ENCODE measurements at regions not wholly inside any gene's neighbourhood (a gene's known extent, or its start where the extent isn't known, plus 50 kb on each side); places are given as distances from the start of the nearest gene placed in this dataset.

DNA sequence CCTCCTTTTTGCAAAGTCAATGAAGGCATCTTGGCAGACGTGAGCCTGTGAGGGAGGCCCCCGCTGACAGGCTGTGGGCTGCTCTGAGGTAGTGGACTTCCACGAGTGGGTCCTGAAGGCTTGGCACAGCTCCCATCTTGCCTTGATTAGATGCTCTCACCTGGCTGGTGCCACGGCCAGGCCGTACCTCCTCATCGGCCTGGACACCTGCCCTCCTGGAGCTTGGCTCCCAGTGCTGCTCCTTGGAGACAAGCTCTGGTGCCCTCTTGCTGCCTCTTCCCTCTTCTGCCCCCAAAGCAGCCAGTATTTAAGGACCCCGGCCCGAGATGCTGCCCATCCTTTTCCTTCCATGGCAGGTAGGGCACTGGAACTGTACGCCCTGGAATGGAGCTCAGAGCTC, 93.5 kb downstream of the ERMARD start:
- H3K4me3 ChIP-seq, result no peak overlapping the region
- 81 to 87% methylated on average over 9 of the region's 9 CpGs for WGBS, 2 donors
- no peak overlapping the region for H3K9ac ChIP-seq (ENCODE audit: insufficient read depth in 1 of 2, low read length in 2 of 2)
- H3K4me1 ChIP-seq (ENCODE audit: control insufficient read depth in 5 of 5, insufficient read depth in 5 of 5, low read length in 5 of 5), result peaks cover 0 to 2% (median 0%) of the 10 kb centered on the region in 5 donors
- DNase-seq (no peak), ATAC-seq (ENCODE audit: insufficient read depth, low FRiP score) (no peak)
- H3K36me3 ChIP-seq (ENCODE audit: control insufficient read depth in 4 of 4, insufficient read depth in 4 of 4, low read length in 4 of 4), result no peaks in the 10 kb centered on the region
- peaks cover 0 to 22% (median 7%) of the 10 kb centered on the region in 3 donors for H3K27me3 ChIP-seq (ENCODE audit: control insufficient read depth in 3 of 3, insufficient read depth in 3 of 3, low read length in 2 of 3)
- no peak overlapping the region for H3K27ac ChIP-seq (ENCODE audit: low read depth in 1 of 2, low read length in 1 of 2)
- peaks cover 0 to 2% (median 0%) of the 10 kb centered on the region in 4 donors for H3K9me3 ChIP-seq (ENCODE audit: control insufficient read depth in 4 of 4, insufficient read depth in 3 of 4, low read length in 3 of 4)
- TF ChIP-seq, protein P1, sequence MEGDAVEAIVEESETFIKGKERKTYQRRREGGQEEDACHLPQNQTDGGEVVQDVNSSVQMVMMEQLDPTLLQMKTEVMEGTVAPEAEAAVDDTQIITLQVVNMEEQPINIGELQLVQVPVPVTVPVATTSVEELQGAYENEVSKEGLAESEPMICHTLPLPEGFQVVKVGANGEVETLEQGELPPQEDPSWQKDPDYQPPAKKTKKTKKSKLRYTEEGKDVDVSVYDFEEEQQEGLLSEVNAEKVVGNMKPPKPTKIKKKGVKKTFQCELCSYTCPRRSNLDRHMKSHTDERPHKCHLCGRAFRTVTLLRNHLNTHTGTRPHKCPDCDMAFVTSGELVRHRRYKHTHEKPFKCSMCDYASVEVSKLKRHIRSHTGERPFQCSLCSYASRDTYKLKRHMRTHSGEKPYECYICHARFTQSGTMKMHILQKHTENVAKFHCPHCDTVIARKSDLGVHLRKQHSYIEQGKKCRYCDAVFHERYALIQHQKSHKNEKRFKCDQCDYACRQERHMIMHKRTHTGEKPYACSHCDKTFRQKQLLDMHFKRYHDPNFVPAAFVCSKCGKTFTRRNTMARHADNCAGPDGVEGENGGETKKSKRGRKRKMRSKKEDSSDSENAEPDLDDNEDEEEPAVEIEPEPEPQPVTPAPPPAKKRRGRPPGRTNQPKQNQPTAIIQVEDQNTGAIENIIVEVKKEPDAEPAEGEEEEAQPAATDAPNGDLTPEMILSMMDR (IDR thresholded peaks at IDR 0.05; ENCODE audit: control extremely low read depth, extremely low read depth), result no peak

DNA sequence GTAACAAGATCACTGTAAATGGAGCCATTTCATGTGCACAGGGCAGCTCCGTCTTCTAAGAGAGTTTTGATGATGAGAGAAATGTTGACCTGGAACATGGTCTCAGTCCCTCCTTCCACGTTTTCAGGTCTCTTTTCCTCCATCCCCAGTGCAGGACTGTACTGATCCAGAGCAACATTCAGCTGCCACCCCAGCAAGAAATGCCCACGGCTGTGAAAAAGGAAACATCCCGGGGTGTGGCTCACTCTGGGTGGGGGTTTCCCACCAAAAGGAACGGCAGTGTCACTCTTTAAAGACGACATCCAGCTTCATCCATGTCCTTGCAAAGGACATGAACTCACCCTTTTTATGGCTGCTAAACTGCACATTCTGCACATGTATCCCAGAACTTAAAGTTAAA, 92.6 kb downstream of the ERMARD start:
- peaks cover 0 to 2% (median 0%) of the 10 kb centered on the region in 5 donors for H3K4me1 ChIP-seq (ENCODE audit: control insufficient read depth in 5 of 5, insufficient read depth in 5 of 5, low read length in 5 of 5)
- DNase-seq (no peak), ATAC-seq (ENCODE audit: insufficient read depth, low FRiP score) (no peak)
- no peak overlapping the region for H3K27ac ChIP-seq (ENCODE audit: low read depth in 1 of 2, low read length in 1 of 2)
- H3K9me3 ChIP-seq (ENCODE audit: control insufficient read depth in 4 of 4, insufficient read depth in 3 of 4, low read length in 3 of 4), result peaks cover 0 to 2% (median 0%) of the 10 kb centered on the region in 4 donors
- TF ChIP-seq, protein P1 (IDR thresholded peaks at IDR 0.05; ENCODE audit: control extremely low read depth, extremely low read depth), result no peak
- WGBS, 2 donors, result 62 to 67% methylated on average over 6 of the region's 6 CpGs
- H3K36me3 ChIP-seq (ENCODE audit: control insufficient read depth in 4 of 4, insufficient read depth in 4 of 4, low read length in 4 of 4), result no peaks in the 10 kb centered on the region
- H3K9ac ChIP-seq (ENCODE audit: insufficient read depth in 1 of 2, low read length in 2 of 2), result no peak overlapping the region
- H3K27me3 ChIP-seq (ENCODE audit: control insufficient read depth in 3 of 3, insufficient read depth in 3 of 3, low read length in 2 of 3), result peaks cover 0 to 22% (median 7%) of the 10 kb centered on the region in 3 donors
- no peak overlapping the region for H3K4me3 ChIP-seq

DNA sequence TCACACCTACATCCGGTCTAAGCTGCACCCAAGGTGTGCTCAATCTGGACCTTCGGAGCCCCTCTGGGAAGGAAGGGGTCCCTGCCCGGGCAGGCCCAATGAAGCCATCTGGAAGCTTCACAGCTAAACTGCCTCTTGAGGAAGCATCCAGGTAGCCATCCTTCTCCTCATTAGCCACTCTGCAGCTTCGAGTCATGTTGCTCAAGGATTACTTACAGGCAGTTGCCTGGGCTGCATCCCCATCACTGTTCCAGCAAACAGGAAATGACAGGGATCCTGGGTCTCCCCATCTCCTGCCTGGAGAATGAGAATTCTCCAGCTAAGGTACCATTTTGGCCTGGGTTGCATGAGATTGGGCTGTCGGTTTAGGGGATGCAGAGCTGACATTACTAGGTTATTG, 91.7 kb downstream of the ERMARD start:
- H3K27ac ChIP-seq (ENCODE audit: low read depth in 1 of 2, low read length in 1 of 2), result no peak overlapping the region
- H3K4me1 ChIP-seq (ENCODE audit: control insufficient read depth in 5 of 5, insufficient read depth in 5 of 5, low read length in 5 of 5), result peaks cover 0 to 2% (median 0%) of the 10 kb centered on the region in 5 donors
- H3K27me3 ChIP-seq (ENCODE audit: control insufficient read depth in 3 of 3, insufficient read depth in 3 of 3, low read length in 2 of 3), result peaks cover 0 to 19% (median 7%) of the 10 kb centered on the region in 3 donors
- H3K36me3 ChIP-seq (ENCODE audit: control insufficient read depth in 4 of 4, insufficient read depth in 4 of 4, low read length in 4 of 4), result no peaks in the 10 kb centered on the region
- no peak overlapping the region for H3K9ac ChIP-seq (ENCODE audit: insufficient read depth in 1 of 2, low read length in 2 of 2)
- TF ChIP-seq, protein P1 (IDR thresholded peaks at IDR 0.05; ENCODE audit: control extremely low read depth, extremely low read depth), result no peak
- H3K9me3 ChIP-seq (ENCODE audit: control insufficient read depth in 4 of 4, insufficient read depth in 3 of 4, low read length in 3 of 4), result peaks cover 0 to 2% (median 0%) of the 10 kb centered on the region in 4 donors
- no peak for DNase-seq
- H3K4me3 ChIP-seq, result no peak overlapping the region
- 90 to 91% methylated on average over 5 of the region's 5 CpGs for WGBS, 2 donors
- no peak for ATAC-seq (ENCODE audit: insufficient read depth, low FRiP score)

Data from lung (tissue), 11 donors.